Lower lobe of right lung (tissue), 2 donors: ENCODE measurements at regions not wholly inside any gene's neighbourhood (a gene's known extent, or its start where the extent isn't known, plus 50 kb on each side); places are given as distances from the start of the nearest gene placed in this dataset.

Source experiments
- ATAC-seq, 2 donors: fragments of 200-7000 bp; cut with Tn5 transposase; one replicate each; pipeline ENCODE4 v1.9.1; 2020 to 2022; ENCODE audit warnings: mild to moderate bottlenecking in 2 of 2, moderate library complexity in 2 of 2
- DNase-seq: peaks from one replicate; pipeline ENCODE4 v3.0.0-alpha.2; 2020
- H3K27ac ChIP-seq: fragments of 200-600 bp; one replicate; pipeline ENCODE4 v1.8.0; 2022
- H3K27me3 ChIP-seq: fragments of 200-600 bp; one replicate; pipeline ENCODE4 v1.8.0; 2022; ENCODE audit warnings: low read depth
- H3K36me3 ChIP-seq: fragments of 200-600 bp; one replicate; pipeline ENCODE4 v1.8.0; 2022; ENCODE audit warnings: mild to moderate bottlenecking
- H3K4me1 ChIP-seq: fragments of 200-600 bp; one replicate; pipeline ENCODE4 v1.8.0; 2022
- H3K4me3 ChIP-seq: fragments of 200-600 bp; one replicate; pipeline ENCODE4 v1.8.0; 2022; ENCODE audit warnings: mild to moderate bottlenecking
- H3K9me3 ChIP-seq: fragments of 200-600 bp; one replicate; pipeline ENCODE4 v1.8.0; 2022
- CTCF ChIP-seq: fragments of 200-600 bp; IDR thresholded peaks from one replicate; pipeline ENCODE4 v1.8.0; 2022; ENCODE audit warnings: antibody characterized with exemption, mild to moderate bottlenecking
- intact Hi-C: fragments of 100-400 bp; cut with DNase I; formaldehyde crosslinking; loops from one replicate; pipeline ENCODE4 v1.11.0; 2022
- donor health status: DM: no; HTN: yes; CAD: no; lungs with severe emphysema.

- Histone ChIP-seq H3K9me3 (no peaks in the 10 kb centered on the region), H3K4me3 (no peak overlapping the region), H3K36me3 (no peaks in the 10 kb centered on the region), H3K4me1 (no peaks in the 10 kb centered on the region), H3K27me3 (no peaks in the 10 kb centered on the region), H3K27ac (no peak overlapping the region)
- ATAC-seq (no peak), DNase-seq (no peak)
- intact Hi-C loops: no loop called here
- TF ChIP-seq CTCF: no peak
These were observed 367.5 kb upstream of the PTGER4 start for GRCh38 chr5:40312205-40312604.

- H3K9me3 ChIP-seq: no peaks in the 10 kb centered on the region
- H3K27ac ChIP-seq: no peak overlapping the region
- H3K4me1 ChIP-seq: no peaks in the 10 kb centered on the region
- DNase-seq (no peak), ATAC-seq (no peak)
- no peak overlapping the region for H3K4me3 ChIP-seq
- intact Hi-C loops: no loop called here
- no peaks in the 10 kb centered on the region for H3K36me3 ChIP-seq
- TF ChIP-seq CTCF: no peak
- no peaks in the 10 kb centered on the region for H3K27me3 ChIP-seq
These were observed 369.9 kb upstream of the PTGER4 start for GRCh38 chr5:40309851-40310250.

- Histone ChIP-seq H3K9me3 (no peaks in the 10 kb centered on the region), H3K27me3 (no peaks in the 10 kb centered on the region), H3K4me1 (no peaks in the 10 kb centered on the region), H3K27ac (no peak overlapping the region), H3K36me3 (no peaks in the 10 kb centered on the region), H3K4me3 (no peak overlapping the region)
- intact Hi-C loops: no loop called here
- TF ChIP-seq CTCF: no peak
- DNase-seq: no peak
- ATAC-seq: no peak
These were observed 370.8 kb upstream of the PTGER4 start for GRCh38 chr5:40308867-40309266.

GRCh38 chr5:40307920-40308319 is 371.8 kb upstream of the PTGER4 start:
- no peaks in the 10 kb centered on the region for H3K9me3 ChIP-seq
- intact Hi-C loops: no loop called here
- H3K27ac ChIP-seq: no peak overlapping the region
- no peaks in the 10 kb centered on the region for H3K4me1 ChIP-seq
- ATAC-seq (no peak), DNase-seq (no peak)
- no peaks in the 10 kb centered on the region for H3K36me3 ChIP-seq
- no peak overlapping the region for H3K4me3 ChIP-seq
- no peaks in the 10 kb centered on the region for H3K27me3 ChIP-seq
- no peak for TF ChIP-seq CTCF

GRCh38 chr5:40306869-40307487 is 372.7 kb upstream of the PTGER4 start:
- DNase-seq (no peak), ATAC-seq (no peak)
- H3K9me3 ChIP-seq: no peaks in the 10 kb centered on the region
- no peaks in the 10 kb centered on the region for H3K27me3 ChIP-seq
- no peak overlapping the region for H3K27ac ChIP-seq
- H3K4me1 ChIP-seq: no peaks in the 10 kb centered on the region
- H3K4me3 ChIP-seq: no peak overlapping the region
- intact Hi-C loops: no loop called here
- TF ChIP-seq CTCF: no peak
- no peaks in the 10 kb centered on the region for H3K36me3 ChIP-seq

- ATAC-seq: no peak
- TF ChIP-seq CTCF: no peak
- no peaks in the 10 kb centered on the region for H3K27me3 ChIP-seq
- no peaks in the 10 kb centered on the region for H3K4me1 ChIP-seq
- intact Hi-C loops: no loop called here
- H3K36me3 ChIP-seq: no peaks in the 10 kb centered on the region
- no peaks in the 10 kb centered on the region for H3K9me3 ChIP-seq
- no peak overlapping the region for H3K4me3 ChIP-seq
- no peak overlapping the region for H3K27ac ChIP-seq
- no peak for DNase-seq
These were observed 387.7 kb upstream of the PTGER4 start for GRCh38 chr5:40292006-40292405.
